Amygdala (tissue), 56 donors: ENCODE measurements at regions not wholly inside any gene's neighbourhood (a gene's known extent, or its start where the extent isn't known, plus 50 kb on each side); places are given as distances from the start of the nearest gene placed in this dataset.
A peak's percentile ranks its signal among the peaks of the same experiment; 100 is the strongest.

Experiments used
- DNase-seq, 56 donors: peaks; one replicate each; lab custom pipeline; 2025; lab: John Stamatoyannopoulos, UW

DNA sequence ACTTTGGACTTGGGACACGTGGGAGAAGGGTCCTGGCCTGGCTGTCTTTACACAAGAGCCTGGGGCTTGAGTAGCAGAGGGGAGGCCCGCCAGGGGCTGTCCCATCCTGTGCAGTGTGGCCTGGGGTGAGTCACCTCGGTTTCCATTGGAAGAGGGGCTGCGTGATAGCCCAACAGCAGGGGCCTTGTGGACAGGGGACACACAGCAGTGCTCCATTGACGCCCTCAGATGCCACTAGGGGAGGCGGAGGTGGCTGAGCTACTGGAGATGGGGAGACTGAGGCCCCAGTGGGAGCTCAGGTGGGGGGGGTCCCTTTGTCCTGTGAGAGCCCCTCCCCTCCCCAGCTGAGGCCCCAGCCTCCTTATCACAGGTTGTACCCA is 50.0 kb upstream of the RNU6ATAC start:
- no peak for DNase-seq

DNA sequence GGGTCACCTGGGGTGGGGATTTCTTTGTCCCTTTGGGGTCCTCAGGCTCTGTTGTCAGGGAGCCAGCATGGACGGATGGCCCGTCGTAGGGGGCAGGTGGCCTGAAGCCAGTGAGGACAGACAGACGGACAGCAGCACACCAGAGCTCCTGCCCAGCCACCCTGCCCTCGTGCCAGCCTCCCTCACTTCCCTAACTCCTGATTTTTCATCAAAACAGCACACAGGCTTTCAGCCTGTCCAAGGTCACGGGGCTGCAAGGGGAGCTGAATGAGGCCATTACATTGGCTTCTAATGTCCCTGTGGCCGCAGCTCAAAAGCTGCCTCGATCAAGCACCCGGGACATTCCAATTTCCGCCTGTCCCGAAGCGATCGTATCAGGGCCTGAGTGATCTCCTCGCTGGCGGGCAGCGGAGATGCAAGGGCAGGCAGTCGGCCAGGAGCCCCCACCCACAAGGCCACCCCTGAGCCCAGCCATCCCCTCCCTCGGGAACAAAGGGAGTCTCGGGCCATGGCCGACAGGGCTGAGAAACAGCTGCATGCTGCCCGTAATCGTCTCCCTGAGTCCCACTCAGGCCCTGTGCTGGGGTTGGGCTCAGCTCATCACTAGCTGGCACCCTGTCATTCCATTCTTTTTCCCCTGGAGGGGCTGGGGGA is 50.5 kb upstream of the RNU6ATAC start:
- DNase-seq, result peak in 7 of 56 donors; percentile 12 to 53 (median 39)

DNA sequence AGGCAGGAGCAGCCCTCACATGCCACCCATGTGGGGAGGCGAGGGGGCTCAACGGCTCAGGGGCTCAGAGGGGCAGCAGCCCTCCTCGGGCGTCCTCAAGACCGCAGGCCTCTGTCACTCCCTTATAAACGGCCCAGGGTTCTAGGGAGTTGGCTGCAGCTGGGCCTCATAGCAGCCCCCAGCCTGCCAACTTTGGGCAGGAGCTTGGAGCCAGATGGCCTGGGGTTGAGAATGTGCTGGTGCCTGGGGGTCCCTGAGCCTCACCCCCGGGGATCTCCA is 51.0 kb upstream of the RNU6ATAC start:
- DNase-seq, result peak in 1 of 56 donors; percentile 46

DNA sequence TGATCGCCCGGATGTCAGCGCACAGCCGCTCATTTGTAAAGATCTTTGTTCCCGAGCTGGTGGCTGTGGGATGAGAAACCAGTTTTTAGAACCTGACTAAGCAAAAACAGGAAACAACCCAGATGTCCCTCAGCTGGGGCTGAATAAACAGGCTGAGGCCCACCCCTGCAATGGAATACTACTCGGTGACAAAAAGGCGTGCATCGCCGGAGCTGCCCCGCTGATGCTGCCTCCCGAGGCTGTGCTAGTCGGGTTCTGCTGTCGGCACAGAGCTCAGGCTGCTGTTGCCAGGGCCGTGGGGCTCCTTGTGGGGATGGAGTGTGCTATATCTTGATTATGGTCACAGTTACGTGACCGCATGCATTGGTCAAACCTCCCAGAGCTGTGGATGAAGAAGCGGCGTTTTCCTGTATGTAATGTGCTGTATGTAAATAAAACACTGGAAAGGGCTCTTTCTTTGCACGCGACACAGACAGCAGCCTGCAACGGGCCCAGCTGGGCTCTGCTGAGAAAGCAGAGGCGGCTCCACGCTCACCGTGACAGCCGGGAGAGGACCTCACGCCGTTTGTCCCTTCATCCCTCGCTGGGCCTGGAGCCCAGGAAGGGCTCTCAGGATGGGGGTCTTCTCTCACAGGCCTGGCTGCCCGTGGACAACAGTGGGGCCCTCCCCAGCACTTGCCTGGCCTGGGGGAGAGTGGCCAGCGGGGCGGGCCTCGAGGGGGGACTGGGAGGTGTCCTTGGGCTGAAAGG is 51.5 kb upstream of the RNU6ATAC start:
- DNase-seq, result peak in 21 of 56 donors; percentile 23 to 68 (median 36)

DNA sequence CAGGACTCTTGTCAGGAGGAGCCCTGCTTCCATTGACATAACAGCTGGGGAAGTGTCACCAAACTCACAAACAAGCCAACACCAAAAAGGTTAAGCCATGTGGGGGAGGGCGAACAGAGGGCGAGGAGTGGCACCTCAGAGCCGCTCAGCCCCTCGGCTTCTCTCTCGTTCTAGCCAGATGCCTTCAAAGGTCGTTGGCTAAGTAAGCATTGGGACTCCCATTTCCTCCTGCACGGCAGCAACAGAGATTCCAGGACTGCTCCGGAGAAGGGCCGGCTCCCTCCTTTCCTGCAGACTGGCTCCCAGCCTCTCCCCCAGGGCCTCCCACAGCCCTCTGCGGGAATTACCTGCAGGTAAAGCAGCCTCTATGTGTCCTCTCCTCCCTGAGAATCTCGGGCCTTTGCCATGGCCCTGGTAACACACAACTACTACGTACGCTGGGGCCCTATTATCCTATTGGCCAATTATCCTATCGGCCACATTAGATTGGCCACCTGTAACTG is 52.1 kb upstream of the RNU6ATAC start:
- no peak for DNase-seq

DNA sequence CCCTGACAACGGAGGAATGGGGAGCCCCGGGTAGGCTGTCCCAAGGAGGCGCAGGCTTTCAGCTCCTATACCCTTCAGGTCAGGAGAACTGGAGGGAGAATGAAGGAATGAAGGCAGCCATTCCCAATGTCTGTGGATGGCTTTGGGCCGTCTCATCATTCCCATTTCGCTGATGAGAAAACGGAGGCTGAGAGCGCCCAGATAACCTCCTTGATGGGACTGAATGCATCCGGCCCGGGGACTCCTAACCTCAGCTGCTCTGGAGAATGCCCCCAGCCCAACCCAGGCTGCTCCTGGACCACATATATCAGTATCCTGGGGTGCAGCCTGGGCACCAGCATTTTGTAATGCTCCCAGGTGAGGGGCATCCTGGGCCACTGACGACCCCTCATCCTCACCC is 52.6 kb upstream of the RNU6ATAC start:
- no peak for DNase-seq

DNA sequence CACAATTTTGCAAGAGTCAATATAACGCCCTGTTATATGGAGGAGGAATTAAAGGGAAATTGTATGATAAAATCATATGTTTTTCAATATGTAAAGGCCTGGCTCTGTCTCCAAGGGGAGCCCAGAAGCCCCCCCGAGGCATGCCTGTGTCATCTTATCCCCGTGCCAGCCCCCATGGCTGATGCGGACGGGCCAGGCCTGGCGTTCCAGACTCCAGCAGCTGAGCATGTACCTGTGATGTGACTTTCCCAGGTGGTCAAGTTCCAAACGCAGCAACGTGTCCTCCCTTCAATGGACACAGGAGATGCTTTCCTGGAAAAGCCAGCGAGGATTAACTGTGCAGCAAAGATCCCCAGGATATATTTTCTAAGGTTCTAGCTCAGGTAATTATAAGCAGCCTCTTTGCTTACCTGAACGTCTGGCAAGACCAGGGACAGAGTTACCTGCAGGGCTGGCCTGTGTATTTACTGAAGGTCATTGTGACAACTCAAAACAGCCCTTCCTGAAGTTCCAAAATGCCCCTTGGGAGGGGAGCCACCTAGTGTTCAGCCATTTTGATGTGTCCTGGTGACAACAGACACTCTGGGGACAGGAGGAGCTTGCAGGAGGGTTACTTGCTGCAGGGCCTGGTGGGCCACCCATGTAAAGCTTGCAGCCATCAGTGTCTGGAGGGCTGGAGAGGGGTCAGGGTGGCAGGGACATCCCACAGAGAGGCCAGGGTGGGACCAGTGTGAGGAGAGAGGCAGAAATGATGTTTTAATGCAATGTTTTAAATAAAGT is 53.3 kb upstream of the RNU6ATAC start:
- DNase-seq, result peak in 1 of 56 donors; percentile 8

DNA sequence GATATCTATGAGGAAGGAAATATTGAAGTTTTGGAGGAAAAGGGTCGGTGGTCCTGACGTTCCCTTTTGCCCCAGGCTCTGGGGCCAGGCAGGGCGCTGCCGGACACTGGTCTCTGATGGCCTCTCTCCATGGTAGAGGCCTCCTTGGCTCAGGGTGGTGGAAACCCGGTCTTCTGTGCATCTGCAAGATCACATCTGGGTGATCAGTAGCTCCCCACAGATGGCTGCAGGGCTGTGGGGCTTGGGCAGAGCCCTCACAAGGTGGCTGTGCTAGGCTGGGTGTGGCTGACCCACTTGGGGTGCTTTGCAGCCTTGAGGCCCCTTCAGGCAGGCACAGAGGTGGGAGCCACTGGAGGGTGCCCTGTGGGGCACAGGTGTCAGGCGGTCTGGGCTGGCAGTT is 53.9 kb upstream of the RNU6ATAC start:
- DNase-seq, result no peak

DNA sequence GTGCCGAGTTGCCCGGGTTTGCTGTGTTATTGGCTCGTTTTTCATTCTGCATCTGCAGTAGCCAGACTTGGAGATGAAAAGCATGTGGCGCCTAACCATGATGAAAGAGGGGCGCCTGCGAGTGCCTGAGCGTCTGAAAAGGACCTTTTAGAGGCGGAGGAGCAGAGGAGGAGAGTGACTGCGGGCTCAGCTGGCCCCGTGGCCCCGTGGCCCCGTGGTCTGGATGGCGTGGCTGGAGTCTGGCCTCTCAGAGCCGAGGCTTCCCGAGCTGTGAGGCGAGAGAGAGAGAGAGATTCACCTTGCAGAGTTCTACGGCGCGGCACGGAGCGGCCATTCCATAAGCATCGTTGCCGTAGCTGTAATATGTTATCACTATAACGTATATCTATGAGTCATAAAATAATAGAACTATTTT is 55.3 kb upstream of the RNU6ATAC start:
- peak in 1 of 56 donors; percentile 30 for DNase-seq

DNA sequence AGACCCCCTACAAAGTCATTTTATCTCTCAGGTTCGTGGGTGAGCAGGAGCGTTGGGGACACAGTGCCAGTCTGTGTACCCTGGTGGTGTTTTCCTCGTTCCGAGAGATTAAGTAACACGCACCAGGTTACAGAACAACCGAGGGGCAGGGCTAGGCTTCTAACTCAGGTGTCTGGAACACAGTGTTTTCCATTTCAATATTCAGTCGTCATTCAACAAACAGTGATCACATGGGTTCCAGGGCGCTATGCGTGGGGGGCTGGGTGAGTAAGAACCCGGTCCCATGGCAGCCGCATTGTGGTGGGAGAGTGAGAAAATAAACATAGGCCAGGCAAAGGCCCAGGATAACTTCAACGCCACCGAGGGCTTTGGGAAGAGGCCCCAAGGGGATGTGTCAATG is 55.9 kb upstream of the RNU6ATAC start:
- no peak for DNase-seq

DNA sequence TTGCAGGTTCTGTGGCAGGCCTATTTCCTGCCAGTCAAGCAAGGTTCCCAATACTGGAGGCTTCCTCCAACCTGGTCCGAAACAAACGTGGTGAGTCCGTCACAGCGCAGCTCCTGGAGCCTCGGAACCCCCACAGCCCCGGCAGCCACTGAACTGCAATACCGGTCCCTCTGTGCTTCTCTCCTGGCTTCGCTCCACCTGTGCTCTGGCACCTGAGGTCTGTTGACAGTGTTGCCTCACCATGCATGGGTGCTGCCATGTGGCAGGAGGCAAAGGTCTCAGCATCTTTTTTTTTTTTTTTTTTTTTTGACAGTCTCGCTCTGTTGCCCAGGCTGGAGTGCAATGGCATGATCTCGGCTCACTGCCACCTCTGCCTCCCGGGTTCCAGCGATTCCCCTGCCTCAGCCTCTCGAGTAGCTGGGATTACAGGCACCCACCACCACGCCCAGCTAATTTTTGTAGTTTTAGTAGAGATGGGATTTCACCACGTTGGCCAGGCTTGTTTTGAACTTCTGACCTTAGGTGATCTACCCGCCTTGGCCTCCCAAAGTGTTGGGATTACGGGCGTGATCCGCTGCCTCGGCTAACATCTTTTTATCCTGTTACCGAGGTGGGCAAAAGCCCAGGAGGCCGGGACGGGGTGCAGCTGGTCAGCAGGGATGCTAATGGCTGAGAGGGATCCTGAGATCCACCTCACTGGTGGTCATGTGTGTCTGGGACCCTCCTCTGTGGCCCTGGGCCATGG is 57.1 kb upstream of the RNU6ATAC start:
- DNase-seq, result no peak

DNA sequence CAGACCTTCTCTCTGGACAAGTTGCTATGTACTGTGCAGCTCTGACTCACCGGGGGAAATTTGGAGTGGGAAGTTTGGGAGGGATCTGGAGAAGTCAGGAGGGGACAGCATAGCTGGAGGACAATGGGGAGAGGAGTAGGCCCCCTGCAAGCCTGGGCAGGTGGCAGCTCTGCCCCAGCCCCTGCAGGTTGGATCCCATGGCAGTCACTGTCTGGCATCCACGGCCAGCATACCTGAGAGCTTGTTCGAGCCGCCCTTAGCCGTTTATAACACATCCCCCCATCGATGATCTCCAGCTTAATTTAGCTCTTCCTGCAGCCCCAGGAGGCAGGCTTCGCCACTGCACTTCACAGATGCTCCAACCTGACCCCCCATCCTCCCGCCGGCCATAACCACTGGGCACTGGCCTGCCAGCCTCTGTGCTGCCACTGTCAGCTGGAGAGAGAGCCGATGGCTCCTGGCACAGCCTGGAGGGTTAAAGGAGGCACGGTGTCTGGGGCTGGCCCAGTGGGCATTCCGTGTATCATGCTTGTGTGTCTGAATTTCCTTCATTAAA is 57.7 kb upstream of the RNU6ATAC start:
- no peak for DNase-seq

DNA sequence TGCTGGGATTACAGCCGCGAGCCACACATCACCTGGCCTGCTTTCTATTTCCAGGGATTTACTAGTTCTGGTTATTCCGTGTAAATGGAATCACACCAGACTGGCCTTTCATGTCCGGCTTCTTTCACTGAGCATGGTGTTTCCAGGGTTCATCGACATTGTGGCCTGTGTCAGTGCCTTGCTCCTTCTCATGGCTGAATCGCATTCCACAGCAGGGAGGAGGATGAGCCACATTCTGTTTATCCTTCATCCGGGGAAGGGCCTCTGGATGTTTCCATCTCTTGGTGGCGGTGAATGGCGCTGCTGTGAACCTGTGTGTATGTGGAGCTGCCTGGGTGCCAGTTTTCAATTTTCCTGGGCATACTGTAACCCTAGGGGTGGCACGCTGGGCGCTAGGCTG is 58.7 kb upstream of the RNU6ATAC start:
- no peak for DNase-seq

DNA sequence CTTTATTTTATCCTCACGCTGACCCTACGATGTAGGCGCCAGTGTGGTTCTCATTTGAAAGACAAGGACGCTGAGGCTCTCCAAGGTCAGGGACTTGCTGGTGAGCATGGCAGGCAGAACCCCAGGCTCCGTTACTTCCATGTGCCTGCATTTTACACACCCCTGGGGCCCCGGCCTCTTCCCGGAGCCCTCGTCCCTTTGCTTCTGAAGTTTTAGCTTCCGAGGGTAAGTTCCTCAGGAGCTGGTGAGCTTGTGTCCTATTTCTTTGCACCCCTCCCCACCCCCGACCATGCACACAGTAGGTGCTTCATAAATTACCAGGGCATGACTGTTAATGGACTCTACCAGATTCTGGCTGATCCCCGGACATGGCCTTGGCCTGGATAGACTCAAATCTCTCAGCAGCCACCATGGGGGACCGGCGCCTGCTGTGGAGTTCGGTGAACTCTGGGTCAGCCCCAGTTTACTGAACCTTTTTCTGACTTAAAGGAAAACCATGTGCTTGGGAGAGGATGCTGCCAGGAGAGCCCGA is 59.3 kb upstream of the RNU6ATAC start:
- DNase-seq, result no peak

DNA sequence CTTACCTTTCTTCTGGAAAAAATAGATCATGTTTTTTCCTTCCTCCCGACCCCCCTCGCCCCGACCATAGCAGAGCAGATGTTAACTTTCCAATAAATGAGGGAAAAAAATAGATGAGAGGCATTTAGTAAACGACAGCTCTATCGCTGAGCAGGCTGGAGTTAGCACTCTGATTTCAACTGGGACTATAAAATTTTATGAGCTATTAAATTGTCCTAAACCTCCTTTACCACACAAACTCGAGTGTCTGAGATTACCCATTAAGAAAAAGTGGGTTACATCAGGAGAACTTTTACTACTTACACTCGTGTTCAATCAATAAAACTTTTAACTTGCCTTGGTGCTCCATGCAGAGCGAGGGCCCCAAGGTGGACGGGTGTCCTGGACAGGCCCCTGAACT is 59.8 kb upstream of the RNU6ATAC start:
- no peak for DNase-seq

DNA sequence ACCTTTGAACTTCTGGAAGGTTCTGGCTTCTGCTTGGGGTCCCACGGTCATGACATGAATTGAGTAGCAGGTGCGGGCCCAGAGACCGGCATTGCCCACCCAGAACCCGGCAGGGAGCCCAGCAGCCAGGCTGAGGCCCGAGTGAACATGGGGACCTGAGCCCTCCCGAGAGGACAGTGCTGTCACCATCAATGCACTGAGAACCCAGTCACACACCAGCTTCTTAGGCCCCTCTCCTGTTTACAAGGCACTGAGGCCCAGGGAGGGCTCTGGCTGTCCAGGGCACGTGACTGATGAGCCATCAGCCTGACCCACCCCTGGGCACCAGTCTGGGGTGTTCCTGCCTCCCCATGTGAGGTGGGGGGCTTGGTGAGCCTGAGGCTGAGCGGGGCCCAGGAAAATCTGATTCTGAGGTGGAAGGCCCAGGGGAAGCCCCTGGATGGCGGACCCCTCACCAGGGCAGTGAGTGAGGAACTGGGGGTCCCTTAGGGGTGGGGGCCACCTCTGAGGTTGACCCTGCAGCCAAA is 60.3 kb upstream of the RNU6ATAC start:
- DNase-seq, result no peak

DNA sequence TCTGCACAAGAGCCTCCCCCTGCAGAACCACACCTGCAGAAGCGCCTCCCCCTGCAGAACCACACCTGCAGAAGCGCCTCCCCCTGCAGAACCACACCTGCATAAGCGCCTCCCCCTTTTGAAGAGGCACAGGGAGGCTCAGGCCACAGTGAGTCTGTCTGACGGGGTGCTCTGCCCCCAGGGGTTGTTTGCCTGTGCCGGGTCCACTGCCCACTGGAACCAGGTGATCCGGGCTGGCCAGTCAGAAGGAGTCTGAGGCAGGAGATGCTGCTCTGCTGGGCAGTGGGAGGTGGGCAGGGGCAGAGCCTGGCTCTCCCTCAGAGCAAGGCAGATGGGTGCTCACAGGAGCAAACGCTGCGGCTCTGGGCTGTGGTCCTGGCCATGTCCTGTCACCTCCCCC is 60.8 kb upstream of the RNU6ATAC start:
- no peak for DNase-seq

DNA sequence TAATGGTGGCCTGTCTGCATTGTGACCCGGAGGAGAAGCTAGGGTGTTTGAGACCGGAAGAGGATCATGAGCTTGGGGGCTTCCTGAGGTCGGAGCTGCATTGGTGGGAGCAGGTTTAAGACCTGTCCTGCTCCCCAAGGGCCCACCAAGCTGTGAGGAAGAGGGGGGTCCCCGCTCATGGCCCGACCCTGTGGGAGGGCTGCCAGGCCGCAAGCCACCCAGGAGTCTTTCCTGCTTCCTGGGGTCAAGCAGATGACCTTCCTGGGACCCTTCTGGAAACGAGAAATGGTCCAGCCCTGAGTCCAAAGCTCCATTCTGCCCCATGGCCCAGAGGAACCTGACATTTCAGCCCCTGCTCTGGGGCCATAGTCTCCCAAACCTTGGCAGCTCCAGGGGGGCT is 61.5 kb upstream of the RNU6ATAC start:
- DNase-seq, result no peak

DNA sequence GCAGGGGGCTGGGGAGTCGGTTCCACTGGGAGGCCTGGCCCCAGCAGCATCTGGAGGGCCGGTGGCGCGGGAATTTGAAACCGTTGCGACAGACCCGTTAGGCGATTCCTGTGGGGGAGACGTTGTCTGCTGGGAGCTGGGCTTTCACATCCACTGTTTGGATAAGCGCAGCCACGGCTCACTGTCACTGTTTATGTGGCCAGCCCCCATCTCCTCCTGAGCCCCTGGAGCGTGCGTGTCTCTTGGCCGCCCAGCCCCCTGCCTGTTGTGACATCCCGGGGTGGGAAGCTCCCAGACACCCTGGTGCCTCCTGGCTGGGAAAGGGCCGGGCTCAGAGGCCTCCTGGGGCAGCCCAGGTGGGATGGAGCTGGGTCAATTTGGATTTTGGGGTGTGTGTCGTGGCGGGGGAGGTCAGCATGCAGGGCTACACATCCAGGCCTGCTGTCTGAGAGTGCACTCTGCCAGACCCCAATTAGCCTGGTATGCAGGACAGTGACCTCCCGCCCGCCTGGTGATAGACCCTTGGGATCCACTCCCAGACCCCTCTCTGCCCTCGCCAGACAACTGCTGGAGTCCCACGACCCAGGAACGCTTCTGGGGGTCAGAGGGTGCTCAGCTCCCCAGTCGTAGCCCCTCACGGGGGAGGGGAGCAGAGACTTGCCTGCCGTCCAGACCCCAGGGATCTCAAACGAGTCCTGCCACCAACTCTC is 62.0 kb upstream of the RNU6ATAC start:
- no peak for DNase-seq
